BLaER1 treated with 17β-estradiol and CSF1 and Interleukin-3, amounts not matched to agents 10 nM and 100 nM (cell line): ENCODE measurements at regions not wholly inside any gene's neighbourhood (a gene's known extent, or its start where the extent isn't known, plus 50 kb on each side); places are given as distances from the start of the nearest gene placed in this dataset.

Experiments used
- H3K27ac ChIP-seq, 11 experiments: shearing (Covaris generic); formaldehyde crosslinking; 2 replicates each; pipeline ENCODE4 v1.8.1; 2022
- H3K27me3 ChIP-seq, 11 experiments: shearing (Covaris generic); formaldehyde crosslinking; 2 replicates each; pipeline ENCODE4 v1.8.1; 2022
- H3K36me3 ChIP-seq, 11 experiments: shearing (Covaris generic); formaldehyde crosslinking; 2 replicates each; pipeline ENCODE4 v1.8.1; 2022
- H3K4me1 ChIP-seq, 10 experiments: shearing (Covaris generic); formaldehyde crosslinking; 2 replicates each; pipeline ENCODE4 v1.8.1; 2022
- H3K4me2 ChIP-seq, 11 experiments: shearing (Covaris generic); formaldehyde crosslinking; 2 replicates each; pipeline ENCODE4 v1.8.1; 2022
- H3K4me3 ChIP-seq, 10 experiments: shearing (Covaris generic); formaldehyde crosslinking; 2 replicates each; pipeline ENCODE4 v1.8.1; 2022
- H3K9ac ChIP-seq, 11 experiments: shearing (Covaris generic); formaldehyde crosslinking; 2 replicates each; pipeline ENCODE4 v1.8.1; 2022
- H3K9me3 ChIP-seq, 11 experiments: shearing (Covaris generic); formaldehyde crosslinking; replicated peaks in 1 of 11; 2 replicates each; pipeline ENCODE4 v1.8.1; 2022
- H4K20me1 ChIP-seq, 11 experiments: shearing (Covaris generic); formaldehyde crosslinking; 2 replicates each; pipeline ENCODE4 v1.8.1; 2022
- Cebpa-rat ChIP-seq, 11 experiments: shearing (Covaris generic); IDR thresholded peaks; 2 replicates each; pipeline ENCODE4 v1.8.1; 2022

GRCh38 chr5:170451747-170452365, 52.0 kb upstream of the KCNIP1 start:
- H3K36me3 ChIP-seq = no peaks in the 10 kb centered on the region
- no peak overlapping the region for H3K9ac ChIP-seq
- peaks cover 0 to 5% (median 0%) of the 10 kb centered on the region in 10 experiments; a peak in 1 of 20 replicates for H3K4me1 ChIP-seq
- TF ChIP-seq Cebpa-rat (IDR thresholded peaks at IDR 0.05) = no peak
- H3K27ac ChIP-seq = no peak overlapping the region
- no peaks in the 10 kb centered on the region for H4K20me1 ChIP-seq
- no peak overlapping the region for H3K4me3 ChIP-seq
- H3K27me3 ChIP-seq = no peaks in the 10 kb centered on the region
- 0 out of 22 replicates have a peak overlapping the region, but pooled peaks of 1 of the 11 experiments have one; percentile 18 for H3K4me2 ChIP-seq
- peaks cover 12 to 16% (median 15%) of the 10 kb centered on the region in 11 experiments for H3K9me3 ChIP-seq

GRCh38 chr5:170450061-170450669, 53.7 kb upstream of the KCNIP1 start:
- H3K4me1 ChIP-seq = peaks cover 0 to 5% (median 0%) of the 10 kb centered on the region in 10 experiments; a peak in 1 of 20 replicates
- no peak overlapping the region for H3K4me2 ChIP-seq
- H3K4me3 ChIP-seq = no peak overlapping the region
- H3K9me3 ChIP-seq = peaks cover 13 to 24% (median 19%) of the 10 kb centered on the region in 11 experiments
- H3K9ac ChIP-seq = no peak overlapping the region
- no peaks in the 10 kb centered on the region for H4K20me1 ChIP-seq
- no peaks in the 10 kb centered on the region for H3K36me3 ChIP-seq
- no peak for TF ChIP-seq Cebpa-rat (IDR thresholded peaks at IDR 0.05)
- H3K27me3 ChIP-seq = no peaks in the 10 kb centered on the region
- H3K27ac ChIP-seq = no peak overlapping the region

GRCh38 chr5:170449232-170449631, 54.6 kb upstream of the KCNIP1 start:
- Histone ChIP-seq H3K27me3 (no peaks in the 10 kb centered on the region), H3K4me3 (no peak overlapping the region), H3K4me1 (peaks cover 0 to 5% (median 0%) of the 10 kb centered on the region in 10 experiments; a peak in 1 of 20 replicates), H3K9ac (no peak overlapping the region), H4K20me1 (no peaks in the 10 kb centered on the region), H3K4me2 (no peak overlapping the region), H3K36me3 (no peaks in the 10 kb centered on the region), H3K27ac (no peak overlapping the region), H3K9me3 (peaks cover 13 to 24% (median 19%) of the 10 kb centered on the region in 11 experiments)
- TF ChIP-seq Cebpa-rat (IDR thresholded peaks at IDR 0.05) = no peak

GRCh38 chr5:170448221-170448620, 55.6 kb upstream of the KCNIP1 start:
- H3K27ac ChIP-seq = no peak overlapping the region
- no peak overlapping the region for H3K4me2 ChIP-seq
- H3K27me3 ChIP-seq = no peaks in the 10 kb centered on the region
- no peak overlapping the region for H3K9ac ChIP-seq
- H3K4me3 ChIP-seq = no peak overlapping the region
- no peaks in the 10 kb centered on the region for H4K20me1 ChIP-seq
- peaks cover 13 to 24% (median 19%) of the 10 kb centered on the region in 11 experiments for H3K9me3 ChIP-seq
- no peaks in the 10 kb centered on the region for H3K36me3 ChIP-seq
- TF ChIP-seq Cebpa-rat (IDR thresholded peaks at IDR 0.05) = no peak
- H3K4me1 ChIP-seq = peaks cover 0 to 5% (median 0%) of the 10 kb centered on the region in 10 experiments; a peak in 1 of 20 replicates

- Histone ChIP-seq H3K27me3 (no peaks in the 10 kb centered on the region), H3K4me1 (peaks cover 0 to 4% (median 0%) of the 10 kb centered on the region in 10 experiments; a peak in 1 of 20 replicates), H3K9ac (no peak overlapping the region), H4K20me1 (no peaks in the 10 kb centered on the region), H3K4me2 (no peak overlapping the region), H3K9me3 (peaks cover 13 to 24% (median 19%) of the 10 kb centered on the region in 11 experiments), H3K27ac (no peak overlapping the region), H3K4me3 (no peak overlapping the region), H3K36me3 (no peaks in the 10 kb centered on the region)
- no peak for TF ChIP-seq Cebpa-rat (IDR thresholded peaks at IDR 0.05)
Observed at GRCh38 chr5:170446365-170446764, 57.2 kb upstream of the KCNMB1 start.

- Histone ChIP-seq H3K36me3 (no peaks in the 10 kb centered on the region), H4K20me1 (no peaks in the 10 kb centered on the region)
- TF ChIP-seq Cebpa-rat (IDR thresholded peaks at IDR 0.05) = no peak
Observed at GRCh38 chr5:170445936-170446335, 56.8 kb upstream of the KCNMB1 start.

GRCh38 chr5:170444969-170445505, 55.9 kb upstream of the KCNMB1 start:
- Histone ChIP-seq H3K4me2 (no peak overlapping the region), H3K9ac (no peak overlapping the region), H3K36me3 (no peaks in the 10 kb centered on the region), H3K4me1 (peaks cover 0 to 12% (median 7%) of the 10 kb centered on the region in 10 experiments; a peak in 14 of 20 replicates), H3K9me3 (peaks cover 13 to 24% (median 19%) of the 10 kb centered on the region in 11 experiments), H4K20me1 (no peaks in the 10 kb centered on the region), H3K4me3 (no peak overlapping the region), H3K27me3 (no peaks in the 10 kb centered on the region), H3K27ac (no peak overlapping the region)
- TF ChIP-seq Cebpa-rat (IDR thresholded peaks at IDR 0.05) = no peak

More at GRCh38 chr5:170445936-170446335, 56.8 kb upstream of the KCNMB1 start:
- Histone ChIP-seq H3K27ac (no peak overlapping the region), H3K4me1 (peaks cover 0 to 4% (median 0%) of the 10 kb centered on the region in 10 experiments; a peak in 1 of 20 replicates), H3K4me3 (no peak overlapping the region), H3K4me2 (no peak overlapping the region), H3K27me3 (no peaks in the 10 kb centered on the region), H3K9me3 (peaks cover 13 to 24% (median 19%) of the 10 kb centered on the region in 11 experiments), H3K9ac (no peak overlapping the region)

GRCh38 chr5:170444181-170444580, 55.0 kb upstream of the KCNMB1 start:
- Histone ChIP-seq H3K4me3 (no peak overlapping the region), H4K20me1 (no peaks in the 10 kb centered on the region), H3K36me3 (no peaks in the 10 kb centered on the region), H3K9ac (no peak overlapping the region), H3K4me2 (no peak overlapping the region), H3K9me3 (peaks cover 13 to 24% (median 19%) of the 10 kb centered on the region in 11 experiments), H3K27ac (no peak overlapping the region), H3K27me3 (no peaks in the 10 kb centered on the region), H3K4me1 (peaks cover 0 to 18% (median 14%) of the 10 kb centered on the region in 10 experiments; a peak in 14 of 20 replicates)
- no peak for TF ChIP-seq Cebpa-rat (IDR thresholded peaks at IDR 0.05)

GRCh38 chr5:170443624-170444023, 54.5 kb upstream of the KCNMB1 start:
- Histone ChIP-seq H3K27me3 (no peaks in the 10 kb centered on the region), H3K9ac (no peak overlapping the region), H3K9me3 (peaks cover 13 to 23% (median 19%) of the 10 kb centered on the region in 11 experiments), H3K4me1 (peaks cover 0 to 18% (median 14%) of the 10 kb centered on the region in 10 experiments; a peak in 14 of 20 replicates), H3K36me3 (no peaks in the 10 kb centered on the region), H3K27ac (no peak overlapping the region), H4K20me1 (no peaks in the 10 kb centered on the region), H3K4me2 (no peak overlapping the region), H3K4me3 (no peak overlapping the region)
- TF ChIP-seq Cebpa-rat (IDR thresholded peaks at IDR 0.05) = no peak
